GM21360 (cell line): ENCODE measurements at regions not wholly inside any gene's neighbourhood (a gene's known extent, or its start where the extent isn't known, plus 50 kb on each side); places are given as distances from the start of the nearest gene placed in this dataset.

ENCODE experiments used
- ATAC-seq: cut with Tn5 transposase; IDR thresholded peaks from one replicate; pipeline ENCODE4 v1.9.1; 2021; ENCODE audit warnings: mild to moderate bottlenecking, moderate library complexity; ENCODE audit not compliant: unreplicated experiment

DNA sequence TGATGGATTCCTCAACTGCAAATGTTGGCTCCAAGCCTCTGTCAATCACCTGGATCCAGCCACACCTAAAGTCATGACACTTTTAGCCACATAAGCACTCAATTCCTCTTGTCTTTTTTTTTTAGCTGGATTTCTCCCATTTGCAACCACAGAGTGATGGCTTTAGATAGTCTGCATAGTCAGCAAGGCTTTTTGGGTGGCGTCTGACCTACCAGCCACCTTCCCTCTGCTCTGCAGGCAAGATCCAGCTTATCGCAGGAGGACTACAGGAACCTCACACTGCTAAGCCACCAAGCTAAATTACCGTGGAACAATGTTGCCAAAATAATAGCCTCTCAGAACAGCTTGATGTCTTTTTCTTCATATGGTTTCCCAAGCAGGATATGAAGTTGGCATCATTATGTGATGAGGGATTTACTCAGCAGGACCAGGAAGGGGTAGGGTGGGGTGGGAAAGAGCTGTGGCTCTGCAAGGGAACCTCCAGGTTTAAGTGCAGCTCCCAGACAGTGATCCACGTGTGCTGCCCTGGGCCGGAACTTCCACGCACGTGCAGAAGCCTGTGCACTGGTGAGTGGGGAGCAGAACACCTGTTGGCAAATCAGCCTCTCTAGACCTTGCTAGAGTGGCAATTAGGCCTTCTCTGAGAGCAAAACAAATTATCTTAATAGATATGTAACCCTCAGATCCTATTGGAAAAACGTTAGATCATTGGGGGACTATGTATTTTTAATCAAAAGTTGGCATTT, 170.6 kb upstream of the NCK2 start:
- no peak for ATAC-seq

- ATAC-seq: no peak
Observed at GRCh38 chr2:105573490-105573889, 171.2 kb upstream of the NCK2 start.

GRCh38 chr2:105571445-105571987, 172.7 kb upstream of the FHL2 start:
- ATAC-seq: no peak

DNA sequence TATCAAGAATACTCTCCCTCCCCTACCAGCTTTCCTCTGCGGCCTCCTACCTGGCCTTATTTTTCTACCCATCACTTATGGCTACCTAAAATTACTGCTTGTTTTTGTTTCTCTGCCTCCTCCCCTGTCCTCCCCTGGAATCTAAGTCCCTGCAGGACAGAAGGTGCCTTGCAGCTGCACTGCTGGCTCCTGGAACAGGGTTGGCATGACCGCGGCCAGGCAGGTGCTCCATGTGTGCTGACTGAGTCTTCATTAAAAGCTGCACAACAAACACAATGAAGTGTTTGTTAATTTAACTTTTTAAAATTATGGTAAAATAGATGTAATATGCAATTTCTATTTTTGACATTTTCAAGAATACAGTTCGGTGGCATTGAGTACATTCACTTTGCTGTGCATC, 171.9 kb upstream of the FHL2 start:
- no peak for ATAC-seq

DNA sequence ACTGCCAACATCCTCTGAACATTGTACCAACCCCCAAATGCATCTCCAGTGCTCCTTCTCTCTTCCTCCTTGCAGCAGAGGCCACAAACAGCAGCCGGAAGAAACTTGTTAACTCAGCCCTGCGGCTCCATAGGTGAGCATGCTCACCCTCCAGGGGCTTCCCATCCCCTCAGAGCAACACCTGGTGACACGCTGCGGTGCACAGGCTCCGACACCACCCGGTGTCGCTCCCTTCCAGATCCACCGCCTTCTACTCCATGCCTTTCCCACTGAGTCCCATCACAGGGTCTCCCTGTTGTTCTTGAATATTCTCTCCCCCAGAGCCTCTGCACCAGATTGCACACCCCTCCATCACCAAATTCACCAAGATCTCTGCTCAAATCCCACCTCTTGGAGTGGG, 171.5 kb upstream of the FHL2 start:
- ATAC-seq: no peak

DNA sequence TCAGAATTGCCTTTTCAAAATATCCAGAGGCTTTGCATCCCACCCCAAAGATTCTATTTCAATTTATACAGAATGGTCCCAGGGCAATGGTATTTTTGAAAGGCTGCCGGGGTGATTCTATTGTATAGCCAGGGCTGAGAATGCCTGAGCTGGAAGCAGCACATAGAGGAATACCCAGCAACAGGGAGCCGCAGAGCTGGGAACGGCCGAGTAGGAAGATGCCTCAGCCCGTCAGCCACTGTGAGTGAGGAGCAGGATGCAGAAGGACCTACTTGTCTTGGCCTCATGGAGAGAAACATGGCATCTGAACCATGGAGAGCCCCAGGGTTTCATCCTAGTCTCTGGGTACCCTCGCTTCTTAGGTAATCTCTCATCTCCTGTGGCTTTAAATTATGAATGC, 170.8 kb upstream of the FHL2 start:
- no peak for ATAC-seq

- ATAC-seq: no peak
Observed at GRCh38 chr2:105567996-105568494, 169.2 kb upstream of the FHL2 start.

GRCh38 chr2:105563000-105563719, 164.3 kb upstream of the FHL2 start:
- ATAC-seq: no peak

DNA sequence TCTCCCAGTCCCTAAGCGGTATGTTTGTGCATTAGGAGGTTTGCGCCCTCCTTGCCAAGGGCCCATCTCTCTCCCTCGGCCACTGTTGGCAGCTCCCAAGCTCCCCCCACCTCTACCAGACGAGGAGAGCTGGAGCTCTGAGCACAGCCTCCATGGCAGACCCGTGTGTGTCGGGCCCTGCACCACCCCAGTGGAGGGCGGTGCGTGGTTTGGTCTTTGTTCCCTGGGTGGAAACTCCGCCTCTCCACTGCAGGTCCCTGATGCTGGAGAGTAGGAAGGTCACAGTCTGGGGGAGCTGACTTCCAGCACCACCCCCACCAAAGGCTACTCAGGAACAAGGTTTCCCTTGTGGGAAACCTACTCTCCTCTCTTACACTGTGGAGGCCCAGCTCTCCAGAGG, 162.6 kb upstream of the FHL2 start:
- no peak for ATAC-seq

- no peak for ATAC-seq
Observed at GRCh38 chr2:105560157-105560556, 161.3 kb upstream of the FHL2 start.

GRCh38 chr2:105557021-105557920, 158.4 kb upstream of the FHL2 start:
- ATAC-seq: no peak

DNA sequence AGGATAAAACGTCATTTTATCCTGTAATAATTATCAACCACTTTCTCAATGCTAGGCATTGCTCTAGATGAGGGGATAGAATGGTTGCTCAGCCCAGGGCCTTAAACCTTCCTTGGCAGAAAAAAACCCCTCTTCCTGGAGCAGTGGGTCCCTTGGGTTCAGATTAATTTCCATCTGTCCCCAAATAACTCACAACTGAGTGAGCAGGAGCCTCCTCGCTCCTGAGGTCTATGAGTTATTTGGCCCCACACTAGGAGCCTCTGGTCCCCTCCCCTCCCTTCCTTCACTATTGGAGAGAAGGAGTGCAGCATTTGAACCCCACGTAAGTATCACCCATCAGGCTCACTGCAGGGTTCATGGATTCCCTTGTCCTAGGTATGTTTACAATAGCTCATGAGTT, 157.5 kb upstream of the FHL2 start:
- no peak for ATAC-seq

GRCh38 chr2:105554235-105554634, 155.4 kb upstream of the FHL2 start:
- no peak for ATAC-seq

GRCh38 chr2:105553538-105554196, 154.8 kb upstream of the FHL2 start:
- ATAC-seq: no peak

- no peak for ATAC-seq
Observed at GRCh38 chr2:105546628-105546974, 147.8 kb upstream of the FHL2 start.

DNA sequence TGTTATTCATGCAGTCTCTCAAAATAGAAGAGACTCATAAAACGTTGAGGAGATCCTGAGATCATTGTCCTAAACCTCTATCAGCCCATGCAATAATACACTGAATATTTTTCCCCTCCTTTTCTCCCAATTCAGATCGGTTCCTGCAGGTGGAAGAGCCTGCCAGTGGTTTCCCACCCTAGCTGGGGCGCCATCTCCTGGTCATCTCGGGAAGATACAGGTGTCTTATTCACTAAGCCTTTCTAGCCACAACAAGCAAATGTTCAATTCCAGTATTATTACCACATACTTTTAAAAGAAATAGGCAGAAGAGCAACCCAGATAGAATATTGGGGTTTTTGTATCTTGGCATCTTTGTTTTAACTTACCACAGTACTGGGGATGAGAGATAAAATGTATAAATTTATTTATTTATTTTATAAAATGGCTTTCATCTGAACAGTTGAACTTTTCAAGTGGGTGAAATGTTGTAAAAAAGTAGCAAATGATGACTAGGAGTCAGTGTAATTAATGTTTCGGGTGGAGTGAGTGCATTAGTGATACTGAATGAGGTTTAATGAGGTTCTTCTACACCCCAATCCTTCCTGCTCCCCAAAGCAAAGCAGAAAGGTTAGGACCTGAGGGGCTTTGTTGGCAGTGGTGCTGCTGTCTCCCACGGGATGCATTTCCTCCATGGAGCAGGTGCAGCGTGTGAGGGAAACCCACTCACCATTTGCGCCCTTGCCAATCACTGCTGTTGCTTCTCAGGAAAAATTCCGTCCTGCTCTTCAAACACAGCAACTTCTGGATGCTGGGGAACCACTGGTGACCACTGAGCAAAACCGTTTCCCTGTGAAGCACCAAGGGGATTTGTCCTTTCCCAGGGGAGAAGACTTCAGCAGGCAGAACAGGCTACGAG, 147.1 kb upstream of the FHL2 start:
- ATAC-seq: no peak

DNA sequence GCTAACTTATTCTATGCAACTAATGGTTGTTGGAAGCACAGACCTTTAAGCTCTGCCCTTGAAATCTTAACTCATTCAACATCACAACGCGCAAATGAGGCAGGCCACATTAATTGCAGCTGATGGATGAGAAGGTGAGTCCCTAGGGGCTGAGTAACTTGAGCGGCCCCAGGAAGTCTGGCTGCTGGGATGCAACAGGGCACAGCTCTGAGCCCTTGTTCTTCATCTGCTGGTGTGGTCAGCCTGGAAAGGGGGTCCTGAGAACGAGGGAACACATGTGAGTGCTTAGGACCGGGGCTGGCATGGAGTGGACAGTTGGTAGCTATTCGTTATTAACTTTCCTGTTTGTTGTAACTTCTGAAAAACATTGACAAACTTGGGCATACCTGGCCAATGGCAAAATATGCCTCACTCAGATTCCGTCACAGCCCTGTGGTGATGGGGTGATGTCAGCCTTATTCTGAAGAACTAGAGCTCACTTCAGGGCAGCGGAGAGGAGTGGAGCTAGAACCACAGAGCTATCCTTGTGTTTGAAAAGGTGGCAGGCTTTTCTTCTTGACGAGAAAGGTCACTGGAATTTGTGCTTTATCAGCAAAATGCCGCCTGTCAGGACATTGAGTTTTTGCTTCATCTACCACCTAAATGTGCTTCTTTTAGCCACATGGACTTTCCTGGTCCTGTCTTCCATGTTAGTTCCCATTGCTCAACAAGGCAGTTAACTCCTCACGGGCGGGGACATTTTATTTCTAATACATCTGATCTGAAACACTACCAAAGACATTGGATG, 145.9 kb upstream of the FHL2 start:
- ATAC-seq: no peak

DNA sequence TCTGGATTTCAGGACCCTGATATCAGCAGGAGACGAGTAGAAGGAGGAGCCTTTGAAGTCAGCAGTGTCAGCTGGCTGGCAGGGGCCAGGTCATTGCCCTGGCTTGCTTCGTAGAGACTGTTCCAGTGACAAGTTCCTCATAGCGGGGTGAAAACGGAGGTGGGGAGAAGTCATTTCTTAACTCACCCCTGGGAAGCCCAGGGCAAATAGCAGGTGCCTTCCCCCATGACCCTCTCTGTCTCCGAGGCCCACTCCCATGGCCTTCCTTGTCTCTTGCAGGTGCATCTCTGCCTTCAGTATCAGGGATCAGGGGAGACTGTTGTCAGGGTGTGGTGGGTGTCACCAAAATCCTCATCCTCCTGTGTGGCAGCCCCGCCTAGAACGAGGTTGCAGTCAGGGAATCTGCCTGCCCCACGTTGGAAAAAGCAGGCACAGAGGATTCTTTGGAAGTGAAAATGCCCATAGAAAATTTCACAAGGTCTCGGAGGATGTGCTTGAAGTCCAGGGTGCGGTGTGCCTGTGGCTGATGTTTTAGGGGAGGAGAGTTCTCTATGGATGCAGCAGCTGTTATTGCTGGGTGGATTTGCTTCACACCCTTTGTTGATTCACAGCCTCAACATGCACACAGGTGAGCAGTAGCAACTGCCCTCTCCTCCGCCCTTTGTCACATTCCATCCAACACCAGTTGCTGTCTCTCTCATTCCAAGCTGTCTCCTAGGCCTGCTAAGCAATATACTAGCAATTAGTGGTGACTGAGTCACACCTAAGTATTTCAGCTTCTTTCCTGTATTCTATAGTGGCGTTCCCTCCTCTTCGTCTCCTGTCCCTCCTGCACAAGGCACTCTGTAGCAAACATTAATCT, 142.6 kb upstream of the FHL2 start:
- no peak for ATAC-seq
